IMR-90 (cell line): ENCODE measurements at regions not wholly inside any gene's neighbourhood (a gene's known extent, or its start where the extent isn't known, plus 50 kb on each side); places are given as distances from the start of the nearest gene placed in this dataset.

ENCODE experiments used
- ATAC-seq: fragments of 200-7000 bp; cut with Tn5 transposase; 2 replicates; pipeline ENCODE4 v1.9.1; 2020; ENCODE audit warnings: low read depth, mild to moderate bottlenecking, moderate library complexity
- BruUV-seq: library from RNA; stranded (reverse); fragments of 400-500 nt; replicated peaks from 2 replicates; lab custom pipeline; 2021; lab: Mats Ljungman, UMichigan
- CTCF ChIA-PET: fragments of 300-600 bp; formaldehyde crosslinking; extraction: SDS; loops from one replicate; lab custom pipeline; 2021; ENCODE audit warnings: antibody characterized with exemption; lab: Yijun Ruan, JAX
- POLR2A ChIA-PET: fragments of 300-600 bp; sonication (Branson Sonifier 250); formaldehyde crosslinking; loops from one replicate; lab custom pipeline; 2022; ENCODE audit warnings: antibody characterized with exemption; ENCODE audit not compliant: unreplicated experiment; lab: Charles Lee
- DNase-seq: peaks from one replicate; pipeline ENCODE4 v3.0.0; 2013
- H2AFZ ChIP-seq: replicated peaks from 2 replicates; pipeline ENCODE3; 2013; ENCODE audit warnings: low read length, mild to moderate bottlenecking; ENCODE audit not compliant: poor library complexity
- H2AK5ac ChIP-seq: 2 replicates; pipeline ENCODE4 v1.6.1; 2013; ENCODE audit warnings: low read depth, low read length, inconsistent platforms
- H2AK9ac ChIP-seq: replicated peaks from 2 replicates; pipeline ENCODE3; 2013; ENCODE audit warnings: mild to moderate bottlenecking, low read depth, low read length, moderate library complexity; ENCODE audit not compliant: poor library complexity
- H2BK120ac ChIP-seq: 2 replicates; pipeline ENCODE4 v1.6.1; 2013; ENCODE audit warnings: low read depth, low read length, inconsistent platforms
- H2BK15ac ChIP-seq: 3 replicates; pipeline ENCODE4 v1.6.1; 2013; ENCODE audit warnings: low read depth, low read length, inconsistent platforms
- H2BK20ac ChIP-seq: 2 replicates; pipeline ENCODE4 v1.6.1; 2013; ENCODE audit warnings: low read depth, mild to moderate bottlenecking, inconsistent platforms, low read length, moderate library complexity
- H2BK5ac ChIP-seq: 2 replicates; pipeline ENCODE4 v1.6.1; 2013; ENCODE audit warnings: mild to moderate bottlenecking, low read depth, low read length, inconsistent platforms; ENCODE audit not compliant: poor library complexity, severe bottlenecking
- H3K14ac ChIP-seq: replicated peaks from 2 replicates; pipeline ENCODE4 v1.6.1; 2013; ENCODE audit warnings: low read depth, low read length, inconsistent platforms
- H3K18ac ChIP-seq: 2 replicates; pipeline ENCODE4 v1.6.1; 2013; ENCODE audit warnings: low read depth, low read length, control low read depth
- H3K23ac ChIP-seq: 2 replicates; pipeline ENCODE4 v1.6.1; 2013; ENCODE audit warnings: low read depth, low read length, inconsistent platforms
- H3K27ac ChIP-seq: 2 replicates; pipeline ENCODE4 v1.5.1; 2013; ENCODE audit warnings: mild to moderate bottlenecking, control low read depth, low read length; ENCODE audit not compliant: insufficient read depth
- H3K27me3 ChIP-seq: 2 replicates; pipeline ENCODE4 v1.6.1; 2013; ENCODE audit warnings: low read length; ENCODE audit not compliant: control insufficient read depth, insufficient read depth
- H3K36me3 ChIP-seq: 2 replicates; pipeline ENCODE4 v1.6.1; 2013; ENCODE audit warnings: low read length, mixed read lengths; ENCODE audit not compliant: control insufficient read depth, insufficient read depth
- H3K4ac ChIP-seq: 2 replicates; pipeline ENCODE4 v1.6.1; 2013; ENCODE audit warnings: low read depth, low read length, inconsistent platforms
- H3K4me1 ChIP-seq: 2 replicates; pipeline ENCODE4 v1.6.1; 2013; ENCODE audit warnings: low read length, mixed read lengths; ENCODE audit not compliant: control insufficient read depth, insufficient read depth
- H3K4me2 ChIP-seq: 2 replicates; pipeline ENCODE4 v1.6.1; 2013; ENCODE audit warnings: low read depth, mild to moderate bottlenecking, control low read depth, low read length, moderate library complexity
- H3K4me3 ChIP-seq: 2 replicates; pipeline ENCODE4 v1.5.1; 2013; ENCODE audit warnings: low read depth, mild to moderate bottlenecking, control low read depth, low read length, moderate library complexity; ENCODE audit not compliant: insufficient read depth
- H3K56ac ChIP-seq: 2 replicates; pipeline ENCODE4 v1.6.1; 2013; ENCODE audit warnings: low read length, inconsistent platforms; ENCODE audit not compliant: insufficient read depth; ENCODE audit errors: extremely low read depth
- H3K79me1 ChIP-seq, 2 experiments: 2 replicates each; pipeline ENCODE4 v1.6.1; 2013; ENCODE audit warnings: low read length in 2 of 2, inconsistent platforms in 1 of 2, low read depth in 1 of 2
- H3K9ac ChIP-seq: 2 replicates; pipeline ENCODE4 v1.6.1; 2013; ENCODE audit warnings: low read depth, low read length, control low read depth
- H3K9me1 ChIP-seq: 2 replicates; pipeline ENCODE4 v1.6.1; 2013; ENCODE audit warnings: low read length, inconsistent platforms; ENCODE audit not compliant: insufficient read depth
- H3K9me3 ChIP-seq: 2 replicates; pipeline ENCODE4 v1.6.1; 2013; ENCODE audit warnings: low read length; ENCODE audit not compliant: control insufficient read depth, insufficient read depth
- H4K20me1 ChIP-seq: 2 replicates; pipeline ENCODE4 v1.6.1; 2013; ENCODE audit warnings: low read length, inconsistent platforms; ENCODE audit not compliant: insufficient read depth
- H4K5ac ChIP-seq: 2 replicates; pipeline ENCODE4 v1.6.1; 2013; ENCODE audit warnings: mild to moderate bottlenecking, low read depth, low read length, control low read depth
- H4K8ac ChIP-seq, 2 experiments: 2 replicates each; pipeline ENCODE4 v1.6.1; 2013; ENCODE audit warnings: low read depth in 2 of 2, low read length in 2 of 2, control low read depth in 1 of 2, inconsistent platforms in 1 of 2
- H4K91ac ChIP-seq: 2 replicates; pipeline ENCODE4 v1.6.1; 2013; ENCODE audit warnings: low read depth, low read length, inconsistent platforms; ENCODE audit not compliant: insufficient read depth
- BHLHE40 ChIP-seq: fragments of 150-350 bp; IDR thresholded peaks from 2 replicates; pipeline ENCODE4 v1.6.1; 2016; ENCODE audit warnings: mild to moderate bottlenecking, low read depth, low read length
- CEBPB ChIP-seq: IDR thresholded peaks from 2 replicates; pipeline ENCODE4 v1.6.1; 2012; ENCODE audit warnings: low read depth, low read length, improper control_type of control experiment
- CHD1 ChIP-seq: IDR thresholded peaks from 2 replicates; pipeline ENCODE4 v1.6.1; 2012; ENCODE audit warnings: low read depth, low read length, improper control_type of control experiment
- MAZ ChIP-seq: IDR thresholded peaks from 2 replicates; pipeline ENCODE4 v1.6.1; 2012; ENCODE audit warnings: low read depth, mild to moderate bottlenecking, low read length, improper control_type of control experiment, moderate library complexity, borderline replicate concordance
- MXI1 ChIP-seq: IDR thresholded peaks from 2 replicates; pipeline ENCODE4 v1.6.1; 2012; ENCODE audit warnings: low read depth, mild to moderate bottlenecking, low read length, moderate library complexity, borderline replicate concordance
- NFE2L2 ChIP-seq: fragments of 150-350 bp; IDR thresholded peaks from 2 replicates; pipeline ENCODE4 v1.6.1; 2016; ENCODE audit warnings: low read depth, mild to moderate bottlenecking, low read length
- POLR2A ChIP-seq: IDR thresholded peaks from 2 replicates; pipeline ENCODE4 v1.6.1; 2012; ENCODE audit warnings: mild to moderate bottlenecking, low read depth, low read length
- RCOR1 ChIP-seq: IDR thresholded peaks from 2 replicates; pipeline ENCODE4 v1.6.1; 2012; ENCODE audit warnings: mild to moderate bottlenecking, low read length, improper control_type of control experiment; ENCODE audit not compliant: insufficient replicate concordance
- RFX5 ChIP-seq: IDR thresholded peaks from 2 replicates; pipeline ENCODE4 v1.8.0; 2012; ENCODE audit warnings: low read depth, mild to moderate bottlenecking, low read length, moderate library complexity
- SMC3 ChIP-seq: fragments of 150-350 bp; IDR thresholded peaks from 2 replicates; pipeline ENCODE4 v1.6.1; 2016; ENCODE audit warnings: low read depth, mild to moderate bottlenecking, antibody characterized with exemption, low read length, moderate library complexity
- WGBS, 2 experiments: methylation state at CpG; one replicate each; pipeline versions ENCODE4 v1.1.5 to v1.1.7; 2013; ENCODE audit warnings: missing lambda C conversion rate in 2 of 2; ENCODE audit not compliant: insufficient read length in 1 of 2; ENCODE audit errors: extremely low coverage in 2 of 2; 5-methylcytosine and 5-hydroxymethylcytosine counted together
- dilution Hi-C: fragments of 300-500 bp; cut with HindIII; formaldehyde crosslinking; loops from one replicate; pipeline ENCODE4 v1.14.3; 2018; ENCODE audit warnings: low sequenced_read_pairs; ENCODE audit not compliant: unreplicated experiment
- in situ Hi-C: fragments of 300-500 bp; cut with MboI; formaldehyde crosslinking; loops from 3 replicates; pipeline ENCODE4 v1.14.3; 2019; ENCODE audit warnings: low sequenced_read_pairs, inconsistent platforms, mixed read lengths
- intact Hi-C: fragments of 100-400 bp; cut with micrococcal nuclease; formaldehyde crosslinking; loops from 2 replicates; pipeline ENCODE4 v1.10.0; 2022
- TF ChIP-seq, protein P1 (sequence below): fragments of 150-350 bp; IDR thresholded peaks from 2 replicates; pipeline ENCODE4 v1.6.1; 2017; ENCODE audit warnings: mild to moderate bottlenecking, antibody characterized with exemption, low read length, low read depth
- TF ChIP-seq, protein P2 (sequence below): conservative IDR thresholded peaks from 2 replicates; pipeline ENCODE4 v1.5.1; 2012; ENCODE audit warnings: mild to moderate bottlenecking, low read depth, low read length, improper control_type of control experiment
- TF ChIP-seq, protein P3 (sequence below): fragments of 150-350 bp; IDR thresholded peaks from 2 replicates; pipeline ENCODE4 v1.6.1; 2016; ENCODE audit warnings: low read depth, mild to moderate bottlenecking, low read length, moderate library complexity, borderline replicate concordance

DNA sequence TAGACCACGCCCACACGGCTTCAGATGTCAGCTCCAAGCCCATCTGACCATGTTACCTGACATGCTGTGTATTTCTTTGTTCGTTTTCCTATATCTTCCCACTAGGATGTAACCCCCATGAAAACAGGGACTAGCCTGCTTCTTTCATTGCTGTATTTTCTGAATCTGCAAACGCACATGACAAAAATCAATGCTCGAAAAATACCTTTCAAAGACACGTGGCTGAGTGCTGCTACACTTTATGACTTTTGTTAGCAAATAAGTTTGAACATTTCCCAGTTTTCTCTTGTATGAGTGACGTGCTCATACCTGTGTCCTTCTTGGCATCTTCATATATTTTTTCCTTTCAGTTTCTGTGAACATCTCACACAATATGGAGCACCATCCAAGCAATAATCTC, 181.3 kb upstream of the IRX1 start:
- H2BK120ac ChIP-seq, result no peak overlapping the region
- H3K4me3 ChIP-seq, result no peak overlapping the region
- H4K5ac ChIP-seq, result no peak overlapping the region
- ATAC-seq, result no peak
- H2AK5ac ChIP-seq, result no peak overlapping the region
- no peak overlapping the region for H3K4ac ChIP-seq
- no peak for TF ChIP-seq SMC3
- TF ChIP-seq RCOR1, result no peak
- no peak for TF ChIP-seq CHD1
- no peak for TF ChIP-seq BHLHE40
- TF ChIP-seq CEBPB, result no peak
- TF ChIP-seq, protein P1, sequence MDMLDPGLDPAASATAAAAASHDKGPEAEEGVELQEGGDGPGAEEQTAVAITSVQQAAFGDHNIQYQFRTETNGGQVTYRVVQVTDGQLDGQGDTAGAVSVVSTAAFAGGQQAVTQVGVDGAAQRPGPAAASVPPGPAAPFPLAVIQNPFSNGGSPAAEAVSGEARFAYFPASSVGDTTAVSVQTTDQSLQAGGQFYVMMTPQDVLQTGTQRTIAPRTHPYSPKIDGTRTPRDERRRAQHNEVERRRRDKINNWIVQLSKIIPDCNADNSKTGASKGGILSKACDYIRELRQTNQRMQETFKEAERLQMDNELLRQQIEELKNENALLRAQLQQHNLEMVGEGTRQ, result no peak
- no peak for TF ChIP-seq NFE2L2
- TF ChIP-seq MXI1, result no peak
- no peak for TF ChIP-seq RFX5
- no peak for TF ChIP-seq POLR2A
- TF ChIP-seq, protein P2, sequence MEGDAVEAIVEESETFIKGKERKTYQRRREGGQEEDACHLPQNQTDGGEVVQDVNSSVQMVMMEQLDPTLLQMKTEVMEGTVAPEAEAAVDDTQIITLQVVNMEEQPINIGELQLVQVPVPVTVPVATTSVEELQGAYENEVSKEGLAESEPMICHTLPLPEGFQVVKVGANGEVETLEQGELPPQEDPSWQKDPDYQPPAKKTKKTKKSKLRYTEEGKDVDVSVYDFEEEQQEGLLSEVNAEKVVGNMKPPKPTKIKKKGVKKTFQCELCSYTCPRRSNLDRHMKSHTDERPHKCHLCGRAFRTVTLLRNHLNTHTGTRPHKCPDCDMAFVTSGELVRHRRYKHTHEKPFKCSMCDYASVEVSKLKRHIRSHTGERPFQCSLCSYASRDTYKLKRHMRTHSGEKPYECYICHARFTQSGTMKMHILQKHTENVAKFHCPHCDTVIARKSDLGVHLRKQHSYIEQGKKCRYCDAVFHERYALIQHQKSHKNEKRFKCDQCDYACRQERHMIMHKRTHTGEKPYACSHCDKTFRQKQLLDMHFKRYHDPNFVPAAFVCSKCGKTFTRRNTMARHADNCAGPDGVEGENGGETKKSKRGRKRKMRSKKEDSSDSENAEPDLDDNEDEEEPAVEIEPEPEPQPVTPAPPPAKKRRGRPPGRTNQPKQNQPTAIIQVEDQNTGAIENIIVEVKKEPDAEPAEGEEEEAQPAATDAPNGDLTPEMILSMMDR, result no peak
- TF ChIP-seq, protein P3, sequence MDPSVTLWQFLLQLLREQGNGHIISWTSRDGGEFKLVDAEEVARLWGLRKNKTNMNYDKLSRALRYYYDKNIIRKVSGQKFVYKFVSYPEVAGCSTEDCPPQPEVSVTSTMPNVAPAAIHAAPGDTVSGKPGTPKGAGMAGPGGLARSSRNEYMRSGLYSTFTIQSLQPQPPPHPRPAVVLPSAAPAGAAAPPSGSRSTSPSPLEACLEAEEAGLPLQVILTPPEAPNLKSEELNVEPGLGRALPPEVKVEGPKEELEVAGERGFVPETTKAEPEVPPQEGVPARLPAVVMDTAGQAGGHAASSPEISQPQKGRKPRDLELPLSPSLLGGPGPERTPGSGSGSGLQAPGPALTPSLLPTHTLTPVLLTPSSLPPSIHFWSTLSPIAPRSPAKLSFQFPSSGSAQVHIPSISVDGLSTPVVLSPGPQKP, result no peak
- TF ChIP-seq MAZ, result no peak
- H3K79me1 ChIP-seq, result no peaks in the 10 kb centered on the region
- 33% methylated on average over 2 of the region's 7 CpGs; no CpG with 5 or more reads in 1 of the 2 experiments for WGBS, 2 experiments
- H3K14ac ChIP-seq, result no peak overlapping the region
- H3K9me3 ChIP-seq, result peaks cover 33% of the 10 kb centered on the region
- dilution Hi-C loops (no loop called here), intact Hi-C loops (no loop called here), in situ Hi-C loops (no loop called here)
- no peaks in the 10 kb centered on the region for H3K9me1 ChIP-seq
- no peak overlapping the region for H3K9ac ChIP-seq
- no peak overlapping the region for H3K23ac ChIP-seq
- no peaks in the 10 kb centered on the region for H4K20me1 ChIP-seq
- no peak for DNase-seq
- H3K4me1 ChIP-seq, result no peaks in the 10 kb centered on the region
- H3K27ac ChIP-seq, result no peak overlapping the region
- H2BK5ac ChIP-seq, result no peak overlapping the region
- no TSS peak for BruUV-seq
- H3K36me3 ChIP-seq, result no peaks in the 10 kb centered on the region
- no peaks in the 10 kb centered on the region for H3K27me3 ChIP-seq
- H3K56ac ChIP-seq, result no peak overlapping the region
- H2BK20ac ChIP-seq, result no peak overlapping the region
- no peak overlapping the region for H4K8ac ChIP-seq
- H4K91ac ChIP-seq, result no peak overlapping the region
- CTCF ChIA-PET, result no interaction called here
- H3K4me2 ChIP-seq, result no peak overlapping the region
- H2BK15ac ChIP-seq, result no peak overlapping the region
- POLR2A ChIA-PET, result no interaction called here
- H2AFZ ChIP-seq, result no peak overlapping the region
- no peak overlapping the region for H2AK9ac ChIP-seq
- no peak overlapping the region for H3K18ac ChIP-seq
